ENCODE measurements at regions not wholly inside any gene's neighbourhood (a gene's known extent, or its start where the extent isn't known, plus 50 kb on each side); places are given as distances from the start of the nearest gene placed in this dataset.

GRCh38 chr2:123258877-123259539 lies 766.1 kb upstream of the CNTNAP5 start (continued):
- TF ChIP-seq CHD7 (IDR thresholded peaks at IDR 0.05; ENCODE audit: insufficient replicate concordance, low read length), result no peak
- TF ChIP-seq FOSL1 (IDR thresholded peaks at IDR 0.05; ENCODE audit: insufficient read depth, low read depth, low read length), result no peak
- no peak for TF ChIP-seq TAF7 (optimal IDR thresholded peaks at IDR 0.05; ENCODE audit: borderline replicate concordance, low read depth, low read length)
- no peak for TF ChIP-seq SP2 (IDR thresholded peaks at IDR 0.05; ENCODE audit: low read length)
- no peak for TF ChIP-seq BRCA1 (IDR thresholded peaks at IDR 0.05; ENCODE audit: low read depth, low read length)
- TF ChIP-seq TEAD4 (IDR thresholded peaks at IDR 0.05; ENCODE audit: low read depth, low read length), result no peak
- TF ChIP-seq CEBPB (IDR thresholded peaks at IDR 0.05; ENCODE audit: low read depth, low read length), result no peak
- no peak for TF ChIP-seq POU5F1 (IDR thresholded peaks at IDR 0.05; ENCODE audit: low read depth, low read length)
